Stimulated activated naive B cell treated with anti-CD40 and anti-IgM and Interleukin-4, amounts not matched to agents 10 μg/mL and 1 μg/mL and 100 μg/mL, for 72 hours (primary cell): ENCODE measurements at regions not wholly inside any gene's neighbourhood (a gene's known extent, or its start where the extent isn't known, plus 50 kb on each side); places are given as distances from the start of the nearest gene placed in this dataset.
A peak's percentile ranks its signal among the peaks of the same experiment; 100 is the strongest.
"Not testable (repeated sequence)": the region's sequence is repeated elsewhere in the genome, so short reads cannot be mapped to it uniquely, and the experiment has no call there.

Experiments
- ATAC-seq, 2 donors: fragments of 150-1000 bp; cut with Tn5 transposase; replicated peaks; 2 replicates each; pipeline ENCODE4 v1.10.0; 2021; ENCODE audit warnings: moderate library complexity in 1 of 2
- DNase-seq: peaks from one replicate; pipeline ENCODE4 v3.0.0; 2021
- H3K27ac Mint-ChIP-seq: one replicate; pipeline ENCODE4 v1.8.0; 2022; ENCODE audit warnings: mild to moderate bottlenecking, mixed read lengths
- H3K27me3 Mint-ChIP-seq, 2 donors: one replicate each; pipeline ENCODE4 v1.8.0; 2022; ENCODE audit warnings: mixed read lengths in 2 of 2
- H3K36me3 Mint-ChIP-seq, 2 donors: one replicate each; pipeline ENCODE4 v1.8.0; 2022; ENCODE audit warnings: mixed read lengths in 2 of 2, mild to moderate bottlenecking in 1 of 2
- H3K4me1 Mint-ChIP-seq, 2 donors: one replicate each; pipeline ENCODE4 v1.8.0; 2022; ENCODE audit warnings: mixed read lengths in 2 of 2, mild to moderate bottlenecking in 1 of 2
- H3K4me3 Mint-ChIP-seq, 2 donors: one replicate each; pipeline ENCODE4 v1.8.0; 2022; ENCODE audit warnings: mild to moderate bottlenecking in 2 of 2, mixed read lengths in 2 of 2, moderate library complexity in 1 of 2
- H3K9me3 Mint-ChIP-seq, 2 donors: one replicate each; pipeline ENCODE4 v1.8.0; 2022; ENCODE audit warnings: mixed read lengths in 2 of 2, mild to moderate bottlenecking in 1 of 2

DNA sequence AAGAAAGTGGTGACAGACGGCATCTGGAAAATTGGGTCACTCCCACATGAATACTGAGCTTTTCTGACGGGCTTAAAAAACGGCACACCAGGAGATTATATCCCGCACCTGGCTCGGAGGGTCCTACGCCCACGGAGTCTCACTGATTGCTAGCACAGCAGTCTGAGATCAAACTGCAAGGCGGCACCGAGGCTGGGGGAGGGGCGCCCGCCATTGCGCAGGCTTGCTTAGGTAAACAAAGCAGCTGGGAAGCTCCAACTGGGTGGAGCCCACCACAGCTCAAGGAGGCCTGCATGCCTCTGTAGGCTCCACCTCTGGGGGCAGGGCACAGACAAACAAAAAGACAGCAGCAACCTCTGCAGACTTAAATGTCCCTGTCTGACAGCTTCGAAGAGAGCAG, 966.2 kb upstream of the USP15 start:
- H3K27me3 Mint-ChIP-seq, H3K4me1 Mint-ChIP-seq, DNase-seq, H3K36me3 Mint-ChIP-seq, H3K4me3 Mint-ChIP-seq, H3K27ac Mint-ChIP-seq, ATAC-seq: not testable (repeated sequence)
- H3K9me3 Mint-ChIP-seq = peaks cover 12 to 15% of the 10 kb centered on the region in 2 donors

DNA sequence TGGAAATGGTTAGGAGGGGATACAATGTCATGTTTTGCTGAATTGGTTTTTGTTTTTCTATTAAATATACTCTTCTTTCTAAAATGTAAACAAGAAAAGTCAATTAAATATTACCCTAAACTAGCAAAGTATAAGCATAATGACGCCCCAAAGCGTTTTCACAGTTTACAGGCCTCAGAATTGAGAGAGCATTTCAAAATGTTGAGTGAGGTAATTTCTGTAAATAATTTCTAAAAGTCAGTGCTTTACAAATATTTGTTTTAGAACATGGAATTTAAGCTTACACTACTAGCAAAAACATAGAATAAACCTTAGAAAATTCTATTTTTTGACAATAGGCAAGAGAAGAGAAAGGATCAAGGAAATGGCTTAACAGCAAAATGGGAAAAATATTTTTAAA, 958.4 kb upstream of the USP15 start:
- H3K4me3 Mint-ChIP-seq = no peak overlapping the region
- DNase-seq (no peak), ATAC-seq (no peak)
- H3K4me1 Mint-ChIP-seq = no peaks in the 10 kb centered on the region
- H3K27me3 Mint-ChIP-seq = no peaks in the 10 kb centered on the region
- H3K9me3 Mint-ChIP-seq = peaks cover 0 to 3% of the 10 kb centered on the region in 2 donors
- no peak overlapping the region for H3K27ac Mint-ChIP-seq
- H3K36me3 Mint-ChIP-seq = no peaks in the 10 kb centered on the region

GRCh38 chr12:61302282-61302681, 957.9 kb upstream of the USP15 start:
- no peaks in the 10 kb centered on the region for H3K27me3 Mint-ChIP-seq
- no peak for DNase-seq
- peaks cover 0 to 5% of the 10 kb centered on the region in 2 donors for H3K9me3 Mint-ChIP-seq
- no peak overlapping the region for H3K4me3 Mint-ChIP-seq
- no peak for ATAC-seq
- H3K4me1 Mint-ChIP-seq = no peaks in the 10 kb centered on the region
- H3K27ac Mint-ChIP-seq = no peak overlapping the region
- H3K36me3 Mint-ChIP-seq = no peaks in the 10 kb centered on the region

DNA sequence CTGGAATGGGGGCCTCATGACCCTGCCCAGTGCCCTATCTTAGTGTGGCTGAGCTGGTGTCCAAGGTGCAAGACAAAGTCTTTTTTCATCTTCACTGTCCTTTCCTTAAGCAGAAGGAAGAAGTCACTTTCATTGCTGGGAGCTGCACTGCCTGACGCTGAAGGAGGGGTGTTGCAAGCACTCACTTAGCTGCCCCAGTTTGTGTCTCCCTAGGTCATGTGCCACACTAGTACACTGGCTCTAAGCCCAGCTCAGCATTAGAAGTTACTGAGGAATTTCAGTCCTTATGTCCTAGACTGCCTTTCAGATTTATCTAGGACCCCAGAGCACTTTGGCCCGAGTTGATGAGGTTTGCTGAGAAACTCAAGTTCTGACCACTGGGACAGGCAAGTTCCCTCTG, 952.0 kb upstream of the USP15 start:
- H3K4me1 Mint-ChIP-seq = no peaks in the 10 kb centered on the region
- H3K27ac Mint-ChIP-seq = no peak overlapping the region
- no peaks in the 10 kb centered on the region for H3K27me3 Mint-ChIP-seq
- peak in 1 of 2 donors; percentile 5 for ATAC-seq
- H3K36me3 Mint-ChIP-seq = no peaks in the 10 kb centered on the region
- H3K9me3 Mint-ChIP-seq = peaks cover 5 to 8% of the 10 kb centered on the region in 2 donors
- DNase-seq = no peak
- no peak overlapping the region for H3K4me3 Mint-ChIP-seq

DNA sequence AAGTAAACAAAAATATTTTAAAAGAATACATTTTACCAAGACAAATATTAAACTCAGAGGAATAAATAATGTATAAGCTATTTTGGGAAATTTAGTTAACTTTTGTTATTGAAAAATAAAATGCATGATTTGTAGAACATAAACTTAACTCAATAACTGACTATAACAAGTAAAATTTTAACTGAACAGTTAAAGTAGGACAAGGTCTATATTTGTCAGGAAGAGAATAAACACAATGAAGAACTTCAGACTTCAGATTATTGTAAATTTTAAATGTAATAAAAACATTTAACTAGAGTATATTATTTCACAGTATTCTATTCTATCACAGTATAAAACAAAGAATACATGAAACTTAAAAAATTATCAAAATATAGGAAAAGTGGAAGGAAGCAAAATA, 948.8 kb upstream of the USP15 start:
- DNase-seq (no peak), ATAC-seq (no peak)
- Mint-ChIP-seq H3K27ac (no peak overlapping the region), H3K36me3 (no peaks in the 10 kb centered on the region), H3K4me3 (no peak overlapping the region), H3K27me3 (no peaks in the 10 kb centered on the region), H3K9me3 (peaks cover 5 to 10% of the 10 kb centered on the region in 2 donors), H3K4me1 (no peaks in the 10 kb centered on the region)

- no peak for DNase-seq
These were observed 911.3 kb upstream of the USP15 start for GRCh38 chr12:61348871-61349270.

DNA sequence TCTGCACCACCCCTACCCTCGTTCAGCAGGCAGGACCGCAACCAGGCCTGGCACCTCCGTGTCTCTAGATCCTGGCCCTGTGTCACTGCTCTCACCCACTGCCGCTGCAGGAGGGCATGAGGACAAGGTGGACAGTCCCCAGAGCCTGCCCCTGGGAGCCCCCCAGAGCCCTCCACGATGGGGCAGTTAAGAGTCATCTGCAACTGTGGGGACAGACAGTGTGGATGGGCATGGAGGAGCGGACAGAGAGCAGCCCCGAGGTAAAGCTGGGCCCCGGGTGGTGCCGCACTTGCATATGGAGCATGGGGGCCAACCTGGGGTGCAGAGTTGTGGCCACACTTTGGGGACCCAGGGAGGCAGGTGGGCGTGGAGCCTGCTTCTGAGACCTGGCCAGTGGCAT, 905.1 kb upstream of the USP15 start:
- no peaks in the 10 kb centered on the region for H3K4me1 Mint-ChIP-seq
- no peaks in the 10 kb centered on the region for H3K27me3 Mint-ChIP-seq
- no peak overlapping the region for H3K27ac Mint-ChIP-seq
- H3K36me3 Mint-ChIP-seq = no peaks in the 10 kb centered on the region
- peaks cover 0 to 2% of the 10 kb centered on the region in 2 donors for H3K9me3 Mint-ChIP-seq
- ATAC-seq (no peak), DNase-seq (no peak)
- H3K4me3 Mint-ChIP-seq = no peak overlapping the region

More at GRCh38 chr12:61348871-61349270, 911.3 kb upstream of the USP15 start:
- no peak overlapping the region for H3K4me3 Mint-ChIP-seq
- no peak for ATAC-seq
- no peaks in the 10 kb centered on the region for H3K36me3 Mint-ChIP-seq
- no peak overlapping the region for H3K27ac Mint-ChIP-seq
- H3K27me3 Mint-ChIP-seq = no peaks in the 10 kb centered on the region
- H3K9me3 Mint-ChIP-seq = peaks cover 2 to 3% of the 10 kb centered on the region in 2 donors
- H3K4me1 Mint-ChIP-seq = no peaks in the 10 kb centered on the region

DNA sequence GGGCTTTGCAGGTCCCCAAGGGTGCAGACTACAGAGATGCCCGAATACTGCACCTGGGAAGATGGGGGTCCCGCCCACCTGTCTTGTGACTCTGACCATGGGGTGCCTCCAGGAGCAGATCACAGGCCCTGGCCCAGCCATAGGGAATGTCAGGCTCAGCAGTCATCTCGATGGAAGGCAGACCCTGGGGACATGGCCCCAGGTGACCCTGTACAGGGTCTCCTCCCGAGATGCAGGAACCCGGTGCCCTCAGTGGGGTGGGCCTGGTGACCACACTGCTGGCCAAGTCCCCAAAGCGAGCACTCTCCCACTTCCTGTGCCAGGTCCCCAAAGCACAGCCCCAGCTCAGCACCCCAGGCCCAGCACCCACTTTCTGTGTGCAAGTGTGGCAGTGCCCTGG, 903.7 kb upstream of the USP15 start:
- Mint-ChIP-seq H3K27me3 (no peaks in the 10 kb centered on the region), H3K4me1 (no peaks in the 10 kb centered on the region), H3K9me3 (peaks cover 0 to 2% of the 10 kb centered on the region in 2 donors), H3K36me3 (no peaks in the 10 kb centered on the region), H3K4me3 (no peak overlapping the region), H3K27ac (no peak overlapping the region)
- DNase-seq (no peak), ATAC-seq (peak in 1 of 2 donors; percentile 16)

GRCh38 chr12:61357496-61357895, 902.7 kb upstream of the USP15 start:
- Mint-ChIP-seq H3K9me3 (peaks cover 0 to 2% of the 10 kb centered on the region in 2 donors), H3K36me3 (no peaks in the 10 kb centered on the region), H3K27ac (no peak overlapping the region), H3K4me3 (no peak overlapping the region), H3K4me1 (no peaks in the 10 kb centered on the region), H3K27me3 (no peaks in the 10 kb centered on the region)
- ATAC-seq = no peak
- DNase-seq = no peak

DNA sequence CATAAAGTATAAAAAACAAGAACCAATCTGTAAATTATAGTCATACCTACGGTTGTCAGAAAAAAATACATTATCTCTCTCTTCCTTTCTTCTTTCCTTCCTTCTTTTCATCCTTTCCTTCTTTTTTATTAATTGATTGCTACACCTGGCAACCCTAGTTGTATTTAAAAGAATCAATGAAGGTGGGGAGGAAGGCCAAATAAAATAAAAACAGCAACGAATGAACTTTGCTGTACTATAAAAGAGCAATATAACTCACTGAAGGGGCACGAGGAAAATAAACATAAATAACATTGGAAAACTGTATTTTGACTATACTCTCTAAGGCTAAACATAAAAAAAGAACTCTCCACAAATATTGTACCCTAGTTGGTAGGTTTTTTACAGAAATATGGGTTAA, 898.2 kb upstream of the USP15 start:
- Mint-ChIP-seq H3K27me3 (no peaks in the 10 kb centered on the region), H3K4me3 (no peak overlapping the region), H3K9me3 (peaks cover 0 to 2% of the 10 kb centered on the region in 2 donors), H3K36me3 (no peaks in the 10 kb centered on the region), H3K4me1 (no peaks in the 10 kb centered on the region), H3K27ac (no peak overlapping the region)
- DNase-seq = no peak
- no peak for ATAC-seq

- no peak overlapping the region for H3K4me3 Mint-ChIP-seq
- ATAC-seq (no peak), DNase-seq (no peak)
- no peaks in the 10 kb centered on the region for H3K36me3 Mint-ChIP-seq
- H3K27ac Mint-ChIP-seq = no peak overlapping the region
- no peaks in the 10 kb centered on the region for H3K4me1 Mint-ChIP-seq
- no peaks in the 10 kb centered on the region for H3K9me3 Mint-ChIP-seq
- no peaks in the 10 kb centered on the region for H3K27me3 Mint-ChIP-seq
These were observed 895.2 kb upstream of the USP15 start for GRCh38 chr12:61365001-61365400.

DNA sequence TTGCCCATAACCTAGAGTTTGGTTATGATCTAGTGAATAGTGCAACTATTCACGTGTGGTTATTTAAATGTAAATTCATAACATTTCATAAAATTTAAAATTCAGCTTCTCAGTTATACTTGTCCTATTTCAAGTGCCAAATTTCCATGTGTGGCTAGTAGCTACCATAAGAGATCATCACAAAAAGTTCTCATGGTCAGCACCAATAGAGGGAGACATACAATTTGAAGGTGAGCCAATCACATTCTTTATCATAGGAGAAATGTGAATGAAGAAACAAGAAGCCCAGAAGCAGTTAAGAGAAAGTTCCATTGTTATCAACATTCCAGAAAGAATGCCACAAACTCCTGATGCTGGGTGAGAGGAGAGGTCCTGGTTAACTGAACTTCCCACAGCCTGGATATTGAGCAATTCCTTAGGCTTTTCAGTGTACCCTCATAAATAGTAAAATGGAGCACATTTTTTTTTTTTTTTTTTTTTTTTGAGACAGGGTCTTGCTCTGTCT, 892.9 kb upstream of the USP15 start:
- H3K9me3 Mint-ChIP-seq = peaks cover 0 to 4% of the 10 kb centered on the region in 2 donors

GRCh38 chr12:61369241-61369910, 890.8 kb upstream of the USP15 start:
- peaks cover 0 to 4% of the 10 kb centered on the region in 2 donors for H3K9me3 Mint-ChIP-seq
- H3K36me3 Mint-ChIP-seq = no peaks in the 10 kb centered on the region
- ATAC-seq (no peak), DNase-seq (no peak)
- H3K4me3 Mint-ChIP-seq = no peak overlapping the region
- H3K27me3 Mint-ChIP-seq = no peaks in the 10 kb centered on the region
- H3K4me1 Mint-ChIP-seq = no peaks in the 10 kb centered on the region
- no peak overlapping the region for H3K27ac Mint-ChIP-seq

More for the DNA sequence above, 892.9 kb upstream of the USP15 start:
- H3K36me3 Mint-ChIP-seq = no peaks in the 10 kb centered on the region
- no peak overlapping the region for H3K27ac Mint-ChIP-seq
- DNase-seq = no peak
- H3K27me3 Mint-ChIP-seq = no peaks in the 10 kb centered on the region
- no peak for ATAC-seq
- no peaks in the 10 kb centered on the region for H3K4me1 Mint-ChIP-seq
- no peak overlapping the region for H3K4me3 Mint-ChIP-seq

DNA sequence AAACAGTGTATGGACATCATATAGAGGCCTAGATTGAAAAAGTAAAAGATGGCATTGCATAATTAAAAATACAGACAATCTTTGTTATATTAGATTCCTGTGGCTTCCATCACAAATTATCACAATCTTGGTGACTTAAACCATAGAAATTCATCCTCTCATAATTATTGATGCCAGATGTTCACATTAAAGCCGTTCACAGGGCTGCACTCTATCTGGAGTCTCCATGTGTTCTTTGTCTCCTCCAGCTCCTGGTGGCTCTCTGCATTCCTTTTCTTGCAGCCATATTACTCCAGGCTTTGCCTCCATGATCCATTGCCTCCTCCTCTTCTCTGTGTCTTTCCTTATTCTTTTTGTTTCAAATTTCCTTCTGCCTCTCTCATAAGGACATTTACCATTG, 875.7 kb upstream of the USP15 start:
- Mint-ChIP-seq H3K27me3 (no peaks in the 10 kb centered on the region), H3K27ac (no peak overlapping the region), H3K9me3 (peaks cover 10 to 21% of the 10 kb centered on the region in 2 donors), H3K4me1 (no peaks in the 10 kb centered on the region), H3K36me3 (no peaks in the 10 kb centered on the region), H3K4me3 (no peak overlapping the region)
- DNase-seq = no peak
- ATAC-seq = no peak

DNA sequence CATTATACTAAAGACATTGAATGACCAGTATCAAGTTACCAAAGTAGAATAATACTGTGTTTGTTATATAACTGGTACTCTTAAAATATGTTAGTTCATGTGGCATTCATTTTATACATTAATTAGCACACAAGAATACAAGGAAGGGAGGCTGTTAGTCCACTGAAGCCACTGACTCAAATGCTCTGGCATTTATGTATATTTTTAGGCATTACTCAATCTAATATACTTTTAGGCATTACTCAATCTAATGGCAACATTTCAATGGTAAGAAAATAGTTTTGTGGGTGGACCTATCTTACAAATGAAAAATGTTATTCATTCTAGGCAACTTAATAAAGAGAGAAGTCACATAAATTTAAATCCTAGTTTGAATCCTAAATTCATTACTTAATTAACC, 874.4 kb upstream of the USP15 start:
- no peak overlapping the region for H3K4me3 Mint-ChIP-seq
- no peaks in the 10 kb centered on the region for H3K4me1 Mint-ChIP-seq
- no peak for DNase-seq
- ATAC-seq = no peak
- H3K27me3 Mint-ChIP-seq = no peaks in the 10 kb centered on the region
- H3K9me3 Mint-ChIP-seq = peaks cover 16 to 18% of the 10 kb centered on the region in 2 donors
- no peaks in the 10 kb centered on the region for H3K36me3 Mint-ChIP-seq
- H3K27ac Mint-ChIP-seq = no peak overlapping the region
